Trophoblast cell (in vitro differentiated cells and primary cell): ENCODE measurements at regions not wholly inside any gene's neighbourhood (a gene's known extent, or its start where the extent isn't known, plus 50 kb on each side); places are given as distances from the start of the nearest gene placed in this dataset.

Experiments used
- DNase-seq, 2 donors: peaks; one replicate each; pipeline ENCODE4 v3.0.0-alpha.2; 2016
- H2AFZ ChIP-seq: 2 replicates; pipeline ENCODE4 v1.6.1; 2013; ENCODE audit warnings: low read length, moderate library complexity, mild to moderate bottlenecking; ENCODE audit not compliant: insufficient read depth, poor library complexity
- H2AK5ac ChIP-seq: 2 replicates; pipeline ENCODE4 v1.6.1; 2013; ENCODE audit warnings: mild to moderate bottlenecking, low read length
- H2BK120ac ChIP-seq: 2 replicates; pipeline ENCODE4 v1.6.1; 2013; ENCODE audit warnings: low read length, mild to moderate bottlenecking, moderate library complexity; ENCODE audit not compliant: insufficient read depth, poor library complexity
- H2BK12ac ChIP-seq: 2 replicates; pipeline ENCODE4 v1.6.1; 2013; ENCODE audit warnings: mild to moderate bottlenecking, low read length, moderate library complexity
- H2BK5ac ChIP-seq: 2 replicates; pipeline ENCODE4 v1.6.1; 2013; ENCODE audit warnings: low read length, low read depth, moderate library complexity, mild to moderate bottlenecking; ENCODE audit not compliant: poor library complexity
- H3K14ac ChIP-seq: 2 replicates; pipeline ENCODE4 v1.6.1; 2013; ENCODE audit warnings: mild to moderate bottlenecking, low read length
- H3K18ac ChIP-seq: 2 replicates; pipeline ENCODE4 v1.6.1; 2013; ENCODE audit warnings: mild to moderate bottlenecking, low read length
- H3K23ac ChIP-seq: 2 replicates; pipeline ENCODE4 v1.6.1; 2013; ENCODE audit warnings: low read length
- H3K27ac ChIP-seq: 2 replicates; pipeline ENCODE4 v1.5.1; 2013; ENCODE audit warnings: low read depth, mild to moderate bottlenecking, inconsistent platforms, low read length, moderate library complexity
- H3K27me3 ChIP-seq: 2 replicates; pipeline ENCODE4 v1.6.1; 2013; ENCODE audit warnings: inconsistent platforms, mild to moderate bottlenecking, low read length, moderate library complexity; ENCODE audit not compliant: insufficient read depth
- H3K36me3 ChIP-seq, 2 experiments: 1 replicate in 1 of 2; 2 replicates in 1 of 2; pipeline ENCODE4 v1.6.1; 2013; ENCODE audit warnings: low read length in 2 of 2, mild to moderate bottlenecking in 2 of 2, moderate library complexity in 1 of 2; ENCODE audit not compliant: insufficient read depth in 2 of 2, control insufficient read depth in 1 of 2
- H3K4ac ChIP-seq: 2 replicates; pipeline ENCODE4 v1.6.1; 2013; ENCODE audit warnings: low read depth, mild to moderate bottlenecking, low read length, moderate library complexity
- H3K4me1 ChIP-seq, 2 experiments: 1 replicate in 1 of 2; 2 replicates in 1 of 2; pipeline ENCODE4 v1.6.1; 2013; ENCODE audit warnings: low read length in 2 of 2, mild to moderate bottlenecking in 2 of 2, moderate library complexity in 1 of 2; ENCODE audit not compliant: insufficient read depth in 2 of 2, control insufficient read depth in 1 of 2
- H3K4me2 ChIP-seq: 2 replicates; pipeline ENCODE4 v1.6.1; 2013; ENCODE audit warnings: inconsistent platforms, mild to moderate bottlenecking, low read length, moderate library complexity
- H3K4me3 ChIP-seq: 2 replicates; pipeline ENCODE4 v1.5.1; 2013; ENCODE audit warnings: mild to moderate bottlenecking, low read depth, low read length, inconsistent platforms
- H3K79me1 ChIP-seq: one replicate; pipeline ENCODE4 v1.6.1; 2013; ENCODE audit warnings: low read length
- H3K79me2 ChIP-seq: 2 replicates; pipeline ENCODE4 v1.6.1; 2013; ENCODE audit warnings: low read length, mild to moderate bottlenecking; ENCODE audit not compliant: control insufficient read depth, insufficient read depth, poor library complexity
- H3K9ac ChIP-seq: 2 replicates; pipeline ENCODE4 v1.6.1; 2013; ENCODE audit warnings: mild to moderate bottlenecking, low read length
- H3K9me3 ChIP-seq: 2 replicates; pipeline ENCODE4 v1.6.1; 2013; ENCODE audit warnings: low read depth, mild to moderate bottlenecking, control low read depth, inconsistent platforms, low read length; ENCODE audit not compliant: insufficient read depth
- H4K12ac ChIP-seq: 2 replicates; pipeline ENCODE4 v1.6.1; 2013; ENCODE audit warnings: low read depth, mild to moderate bottlenecking, low read length, moderate library complexity
- H4K8ac ChIP-seq: 2 replicates; pipeline ENCODE4 v1.6.1; 2013; ENCODE audit warnings: low read depth, mild to moderate bottlenecking, low read length, moderate library complexity
- H4K91ac ChIP-seq: one replicate; pipeline ENCODE4 v1.6.1; 2013; ENCODE audit warnings: low read depth, mild to moderate bottlenecking, low read length, moderate library complexity
- WGBS: extraction: QIAGEN DNeasy Blood & Tissue Kit; methylation state at CpG from one replicate; pipeline ENCODE4 v1.1.7; 2013; ENCODE audit warnings: missing lambda C conversion rate; ENCODE audit not compliant: insufficient read length, insufficient coverage; ENCODE audit errors: extremely low coverage; 5-methylcytosine and 5-hydroxymethylcytosine counted together

GRCh38 chrX:115373308-115373707 is 83.8 kb downstream of the LUZP4 start:
- Histone ChIP-seq H3K14ac (no peak overlapping the region), H2AK5ac (no peak overlapping the region), H3K79me2 (no peaks in the 10 kb centered on the region), H2BK5ac (no peak overlapping the region), H3K36me3 (no peaks in the 10 kb centered on the region), H3K27me3 (no peaks in the 10 kb centered on the region), H3K23ac (no peak overlapping the region), H2AFZ (no peak overlapping the region), H3K27ac (no peak overlapping the region), H2BK12ac (no peak overlapping the region), H3K9me3 (no peaks in the 10 kb centered on the region), H4K91ac (no peak overlapping the region), H3K4me2 (no peak overlapping the region), H4K12ac (no peak overlapping the region), H3K9ac (no peak overlapping the region), H3K4me3 (no peak overlapping the region), H3K4ac (no peak overlapping the region), H4K8ac (no peak overlapping the region), H3K18ac (no peak overlapping the region), H2BK120ac (no peak overlapping the region), H3K4me1 (no peaks in the 10 kb centered on the region), H3K79me1 (no peaks in the 10 kb centered on the region)
- WGBS = no CpG with 5 or more reads among the region's 5 CpGs
- DNase-seq = no peak

GRCh38 chrX:115378471-115378870 is 89.0 kb downstream of the LUZP4 start:
- Histone ChIP-seq H3K23ac (no peak overlapping the region), H3K4me3 (no peak overlapping the region), H2AK5ac (no peak overlapping the region), H3K9ac (no peak overlapping the region), H3K4me1 (no peaks in the 10 kb centered on the region), H3K18ac (no peak overlapping the region), H3K4ac (no peak overlapping the region), H4K8ac (no peak overlapping the region), H2BK120ac (no peak overlapping the region), H3K36me3 (no peaks in the 10 kb centered on the region), H3K79me1 (no peaks in the 10 kb centered on the region), H3K9me3 (no peaks in the 10 kb centered on the region), H4K12ac (no peak overlapping the region), H3K27ac (no peak overlapping the region), H2BK5ac (no peak overlapping the region), H4K91ac (no peak overlapping the region), H3K4me2 (no peak overlapping the region), H2BK12ac (no peak overlapping the region), H2AFZ (no peak overlapping the region), H3K14ac (no peak overlapping the region), H3K27me3 (no peaks in the 10 kb centered on the region), H3K79me2 (no peaks in the 10 kb centered on the region)
- DNase-seq = no peak
- WGBS = no CpG with 5 or more reads among the region's 1 CpG

- Histone ChIP-seq H2BK120ac (no peak overlapping the region), H3K4me2 (no peak overlapping the region), H3K18ac (no peak overlapping the region), H2BK12ac (no peak overlapping the region), H4K91ac (no peak overlapping the region), H3K4ac (no peak overlapping the region), H2AFZ (no peak overlapping the region), H4K8ac (no peak overlapping the region), H3K36me3 (no peaks in the 10 kb centered on the region), H2BK5ac (no peak overlapping the region), H2AK5ac (no peak overlapping the region), H3K79me2 (no peaks in the 10 kb centered on the region), H3K4me3 (no peak overlapping the region), H3K23ac (no peak overlapping the region), H3K79me1 (no peaks in the 10 kb centered on the region), H3K14ac (no peak overlapping the region), H3K27me3 (no peaks in the 10 kb centered on the region), H3K9ac (no peak overlapping the region), H3K27ac (no peak overlapping the region), H3K4me1 (no peaks in the 10 kb centered on the region), H3K9me3 (no peaks in the 10 kb centered on the region), H4K12ac (no peak overlapping the region)
- WGBS = no CpG with 5 or more reads among the region's 2 CpGs
- DNase-seq = no peak
Measured at GRCh38 chrX:115387327-115387726, 97.8 kb downstream of the LUZP4 start.

GRCh38 chrX:115388879-115389278 is 99.4 kb downstream of the LUZP4 start:
- H3K4me2 ChIP-seq = no peak overlapping the region
- no peak overlapping the region for H4K8ac ChIP-seq
- no peak for DNase-seq
- no peak overlapping the region for H2BK12ac ChIP-seq
- no peak overlapping the region for H4K91ac ChIP-seq
- no peak overlapping the region for H2BK5ac ChIP-seq
- no peak overlapping the region for H3K23ac ChIP-seq
- no peaks in the 10 kb centered on the region for H3K9me3 ChIP-seq
- no peaks in the 10 kb centered on the region for H3K36me3 ChIP-seq
- H2AK5ac ChIP-seq = no peak overlapping the region
- H3K79me1 ChIP-seq = no peaks in the 10 kb centered on the region
- no peak overlapping the region for H3K14ac ChIP-seq
- no peaks in the 10 kb centered on the region for H3K4me1 ChIP-seq
- no CpG with 5 or more reads among the region's 4 CpGs for WGBS
- no peak overlapping the region for H4K12ac ChIP-seq
- H3K79me2 ChIP-seq = no peaks in the 10 kb centered on the region
- no peak overlapping the region for H3K18ac ChIP-seq
- no peak overlapping the region for H3K9ac ChIP-seq
- no peak overlapping the region for H2BK120ac ChIP-seq
- no peak overlapping the region for H3K4ac ChIP-seq
- H3K27ac ChIP-seq = no peak overlapping the region
- no peaks in the 10 kb centered on the region for H3K27me3 ChIP-seq
- no peak overlapping the region for H2AFZ ChIP-seq
- H3K4me3 ChIP-seq = no peak overlapping the region
